Progenitor cell of endocrine pancreas (in vitro differentiated cells): ENCODE measurements at regions not wholly inside any gene's neighbourhood (a gene's known extent, or its start where the extent isn't known, plus 50 kb on each side); places are given as distances from the start of the nearest gene placed in this dataset.

Experiments used
- DNase-seq: peaks from one replicate; pipeline ENCODE4 v3.0.0; 2021; ENCODE audit warnings: low spot score; ENCODE audit not compliant: unreplicated experiment
- H3K27ac Mint-ChIP-seq: 2 replicates; pipeline ENCODE4 v1.8.0; 2021; ENCODE audit warnings: mild to moderate bottlenecking, moderate library complexity, mixed read lengths
- H3K27me3 Mint-ChIP-seq: 2 replicates; pipeline ENCODE4 v1.8.0; 2021; ENCODE audit warnings: mixed read lengths
- H3K36me3 Mint-ChIP-seq: 2 replicates; pipeline ENCODE4 v1.8.0; 2022; ENCODE audit warnings: mixed read lengths; ENCODE audit not compliant: insufficient read depth
- H3K4me1 Mint-ChIP-seq: 2 replicates; pipeline ENCODE4 v1.8.0; 2021; ENCODE audit warnings: low read depth, mixed read lengths
- H3K4me3 Mint-ChIP-seq: 2 replicates; pipeline ENCODE4 v1.8.0; 2021; ENCODE audit warnings: low read depth, mild to moderate bottlenecking, moderate library complexity, mixed read lengths
- H3K9me3 Mint-ChIP-seq: 2 replicates; pipeline ENCODE4 v1.8.0; 2021; ENCODE audit warnings: low read depth, mixed read lengths
- TF ChIP-seq, protein P1 (sequence below): fragments of 200-600 bp; sonication (generic); IDR thresholded peaks from one replicate; pipeline ENCODE4 v1.5.0; 2021; ENCODE audit warnings: antibody characterized with exemption, mild to moderate bottlenecking; ENCODE audit not compliant: unreplicated experiment

DNA sequence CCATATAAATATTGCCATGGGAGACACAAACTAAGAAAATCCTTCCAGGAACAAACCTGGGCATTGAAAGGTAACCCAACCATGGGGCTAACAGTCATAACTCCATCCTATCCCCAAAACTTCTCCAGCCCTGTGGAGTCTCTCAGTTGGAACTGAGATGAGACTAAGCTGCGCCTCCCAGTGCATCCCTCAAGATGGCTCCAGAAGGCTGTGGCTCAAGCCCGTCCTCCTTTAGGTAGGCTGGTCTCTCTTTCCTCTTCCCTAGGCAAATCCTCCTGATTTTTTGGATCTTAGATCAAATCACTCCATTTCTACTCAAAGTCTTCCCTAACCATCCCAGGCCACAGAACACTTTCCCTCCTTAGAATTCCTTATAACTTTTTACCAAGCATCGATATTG, 364.3 kb upstream of the CCDC196 start:
- no peaks in the 10 kb centered on the region for H3K36me3 Mint-ChIP-seq
- DNase-seq: no peak
- peaks cover 2% of the 10 kb centered on the region for H3K27me3 Mint-ChIP-seq

DNA sequence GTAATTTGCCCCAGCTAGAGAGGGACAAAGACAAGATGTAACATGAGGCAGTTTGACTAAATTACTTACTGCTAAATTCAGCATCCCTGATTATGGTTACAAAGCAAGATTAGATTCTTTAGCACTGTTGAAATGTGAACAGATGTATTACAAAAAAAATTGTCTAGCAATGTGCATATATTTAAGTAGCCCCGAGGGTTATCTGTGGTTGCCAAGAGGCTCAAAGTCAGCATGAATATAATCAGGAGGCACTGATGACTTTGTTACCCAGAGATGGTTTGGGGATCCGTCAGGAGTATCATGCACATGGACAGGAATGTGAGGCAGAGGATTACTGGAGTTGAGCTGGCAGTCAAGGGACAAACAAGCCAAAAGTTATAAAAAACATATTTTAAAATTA, 356.9 kb upstream of the CCDC196 start:
- Mint-ChIP-seq H3K36me3 (no peaks in the 10 kb centered on the region), H3K27me3 (peaks cover 3% of the 10 kb centered on the region)
- TF ChIP-seq, protein P1, sequence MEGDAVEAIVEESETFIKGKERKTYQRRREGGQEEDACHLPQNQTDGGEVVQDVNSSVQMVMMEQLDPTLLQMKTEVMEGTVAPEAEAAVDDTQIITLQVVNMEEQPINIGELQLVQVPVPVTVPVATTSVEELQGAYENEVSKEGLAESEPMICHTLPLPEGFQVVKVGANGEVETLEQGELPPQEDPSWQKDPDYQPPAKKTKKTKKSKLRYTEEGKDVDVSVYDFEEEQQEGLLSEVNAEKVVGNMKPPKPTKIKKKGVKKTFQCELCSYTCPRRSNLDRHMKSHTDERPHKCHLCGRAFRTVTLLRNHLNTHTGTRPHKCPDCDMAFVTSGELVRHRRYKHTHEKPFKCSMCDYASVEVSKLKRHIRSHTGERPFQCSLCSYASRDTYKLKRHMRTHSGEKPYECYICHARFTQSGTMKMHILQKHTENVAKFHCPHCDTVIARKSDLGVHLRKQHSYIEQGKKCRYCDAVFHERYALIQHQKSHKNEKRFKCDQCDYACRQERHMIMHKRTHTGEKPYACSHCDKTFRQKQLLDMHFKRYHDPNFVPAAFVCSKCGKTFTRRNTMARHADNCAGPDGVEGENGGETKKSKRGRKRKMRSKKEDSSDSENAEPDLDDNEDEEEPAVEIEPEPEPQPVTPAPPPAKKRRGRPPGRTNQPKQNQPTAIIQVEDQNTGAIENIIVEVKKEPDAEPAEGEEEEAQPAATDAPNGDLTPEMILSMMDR: no peak

More for the DNA sequence above, 364.3 kb upstream of the CCDC196 start:
- Mint-ChIP-seq H3K4me3 (no peak overlapping the region), H3K27ac (no peak overlapping the region), H3K4me1 (peaks cover 6% of the 10 kb centered on the region), H3K9me3 (no peaks in the 10 kb centered on the region)
- TF ChIP-seq, protein P1: no peak

DNA sequence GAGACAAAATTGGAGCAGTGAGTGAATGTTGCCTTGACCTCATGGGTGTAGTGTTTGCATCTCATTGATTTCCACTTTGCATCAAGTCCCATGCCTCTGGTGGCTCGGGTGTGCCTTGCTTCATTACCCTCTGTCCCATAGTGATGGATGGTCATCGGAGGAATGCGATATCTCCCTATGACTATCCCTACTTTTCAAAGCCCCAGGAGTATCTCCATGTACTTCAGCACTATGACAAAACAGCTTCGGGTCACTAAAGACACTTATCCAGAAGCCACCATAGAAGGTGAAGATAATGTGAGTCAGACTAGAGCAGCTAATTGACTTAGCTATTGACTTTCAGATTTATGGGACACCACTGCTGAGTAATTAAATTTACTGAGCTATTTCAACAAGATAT, 355.1 kb upstream of the CCDC196 start:
- TF ChIP-seq, protein P1: no peak
- Mint-ChIP-seq H3K9me3 (no peaks in the 10 kb centered on the region), H3K27ac (no peak overlapping the region), H3K27me3 (peaks cover 3% of the 10 kb centered on the region), H3K36me3 (no peaks in the 10 kb centered on the region), H3K4me1 (peaks cover 7% of the 10 kb centered on the region), H3K4me3 (no peak overlapping the region)
- no peak for DNase-seq

More for the DNA sequence above, 356.9 kb upstream of the CCDC196 start:
- H3K4me1 Mint-ChIP-seq: peaks cover 4% of the 10 kb centered on the region
- no peak overlapping the region for H3K4me3 Mint-ChIP-seq
- H3K27ac Mint-ChIP-seq: no peak overlapping the region
- no peak for DNase-seq
- H3K9me3 Mint-ChIP-seq: no peaks in the 10 kb centered on the region

DNA sequence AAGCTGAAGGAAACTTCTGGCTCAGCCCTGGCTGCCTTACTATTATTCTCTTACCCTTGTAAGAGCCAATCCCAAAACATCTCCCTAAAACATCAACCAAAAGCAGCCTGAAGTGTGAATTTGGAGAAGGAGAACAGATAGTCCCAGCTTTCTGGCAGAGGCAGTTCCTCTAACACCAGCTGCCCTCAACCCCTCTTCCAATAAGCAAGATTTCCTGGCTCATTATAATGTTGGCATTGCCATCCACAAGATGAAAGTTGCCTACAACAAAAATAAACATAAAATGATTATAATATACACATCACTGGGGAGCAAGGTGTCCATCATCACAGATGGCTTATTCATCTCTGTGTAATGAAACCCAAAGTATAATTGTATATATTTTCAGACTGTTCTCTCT, 352.5 kb upstream of the CCDC196 start:
- no peak overlapping the region for H3K4me3 Mint-ChIP-seq
- H3K36me3 Mint-ChIP-seq: no peaks in the 10 kb centered on the region
- TF ChIP-seq, protein P1: no peak
- H3K9me3 Mint-ChIP-seq: no peaks in the 10 kb centered on the region
- H3K27ac Mint-ChIP-seq: no peak overlapping the region
- H3K27me3 Mint-ChIP-seq: peaks cover 2% of the 10 kb centered on the region
- no peak for DNase-seq
- H3K4me1 Mint-ChIP-seq: peaks cover 7% of the 10 kb centered on the region

DNA sequence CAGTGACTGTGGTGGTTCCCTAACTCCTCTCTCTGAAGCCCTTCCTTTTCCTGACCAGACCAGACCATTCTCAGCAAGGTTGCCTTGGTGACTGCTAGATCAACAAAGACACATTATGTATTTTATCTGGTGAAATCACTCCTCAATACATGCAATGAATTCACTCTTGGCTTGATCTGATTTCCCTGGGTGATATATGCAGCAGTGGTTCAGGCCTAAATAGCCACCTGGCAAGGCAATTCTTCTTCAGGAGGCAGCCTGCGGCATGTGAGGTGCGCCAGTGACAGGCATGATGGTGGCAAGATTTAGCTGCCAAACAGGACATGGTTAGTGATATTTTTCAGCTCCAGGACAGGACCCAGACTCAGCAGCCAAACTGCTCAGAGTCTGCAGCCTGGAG, 350.3 kb upstream of the CCDC196 start:
- Mint-ChIP-seq H3K36me3 (no peaks in the 10 kb centered on the region), H3K4me3 (no peak overlapping the region), H3K27ac (no peak overlapping the region), H3K9me3 (no peaks in the 10 kb centered on the region), H3K27me3 (no peaks in the 10 kb centered on the region), H3K4me1 (peaks cover 7% of the 10 kb centered on the region)
- TF ChIP-seq, protein P1: no peak
- DNase-seq: no peak
